ENCODE measurements at regions not wholly inside any gene's neighbourhood (a gene's known extent, or its start where the extent isn't known, plus 50 kb on each side); places are given as distances from the start of the nearest gene placed in this dataset.

- Histone ChIP-seq H3K36me3 (replicated peaks; ENCODE audit: insufficient read depth, low read length) (no peaks in the 10 kb centered on the region), H3K4me2 (ENCODE audit: low read depth, low read length) (no peak overlapping the region), H3K4me1 (ENCODE audit: low read length) (no peaks in the 10 kb centered on the region), H3K27ac (ENCODE audit: low read length) (no peak overlapping the region), H4K20me1 (ENCODE audit: insufficient read depth, low read length) (no peaks in the 10 kb centered on the region), H3K27me3 (replicated peaks; ENCODE audit: insufficient read depth, low read length) (no peaks in the 10 kb centered on the region), H3K9me3 (replicated peaks; ENCODE audit: insufficient read depth, low read length) (no peaks in the 10 kb centered on the region), H3F3A (ENCODE audit: insufficient read depth, low read length) (no peaks in the 10 kb centered on the region), H2AFZ (ENCODE audit: low read length) (no peak overlapping the region), H3K79me2 (ENCODE audit: low read length) (no peaks in the 10 kb centered on the region), H3K9me2 (replicated peaks; ENCODE audit: insufficient read depth, low read length) (no peaks in the 10 kb centered on the region), H3K4me3 (ENCODE audit: low read length) (no peak overlapping the region), H3K9ac (ENCODE audit: low read length) (no peak overlapping the region)
- DNase-seq, result no peak
- TF ChIP-seq CTCF (IDR thresholded peaks at IDR 0.05; ENCODE audit: low read length) (no peak), EZH2 (optimal IDR thresholded peaks at IDR 0.05; ENCODE audit: low read depth, low read length) (no peak), EZH2phosphoT487 (IDR thresholded peaks at IDR 0.05; ENCODE audit: low read length) (no peak)
These were observed 165.4 kb upstream of the WDR1 start for GRCh38 chr4:10281996-10282395.

- Histone ChIP-seq H3K27me3 (replicated peaks; ENCODE audit: insufficient read depth, low read length) (no peaks in the 10 kb centered on the region), H3K4me2 (ENCODE audit: low read depth, low read length) (no peak overlapping the region), H3K9ac (ENCODE audit: low read length) (no peak overlapping the region), H3K79me2 (ENCODE audit: low read length) (no peaks in the 10 kb centered on the region), H3F3A (ENCODE audit: insufficient read depth, low read length) (no peaks in the 10 kb centered on the region), H3K9me3 (replicated peaks; ENCODE audit: insufficient read depth, low read length) (no peaks in the 10 kb centered on the region), H3K27ac (ENCODE audit: low read length) (no peak overlapping the region), H3K4me3 (ENCODE audit: low read length) (no peak overlapping the region), H3K36me3 (replicated peaks; ENCODE audit: insufficient read depth, low read length) (no peaks in the 10 kb centered on the region), H3K4me1 (ENCODE audit: low read length) (no peaks in the 10 kb centered on the region), H2AFZ (ENCODE audit: low read length) (no peak overlapping the region), H3K9me2 (replicated peaks; ENCODE audit: insufficient read depth, low read length) (no peaks in the 10 kb centered on the region), H4K20me1 (ENCODE audit: insufficient read depth, low read length) (no peaks in the 10 kb centered on the region)
- TF ChIP-seq CTCF (IDR thresholded peaks at IDR 0.05; ENCODE audit: low read length) (no peak), EZH2phosphoT487 (IDR thresholded peaks at IDR 0.05; ENCODE audit: low read length) (no peak), EZH2 (optimal IDR thresholded peaks at IDR 0.05; ENCODE audit: low read depth, low read length) (no peak)
- DNase-seq, result no peak
These were observed 162.7 kb upstream of the WDR1 start for GRCh38 chr4:10279261-10279660.

DNA sequence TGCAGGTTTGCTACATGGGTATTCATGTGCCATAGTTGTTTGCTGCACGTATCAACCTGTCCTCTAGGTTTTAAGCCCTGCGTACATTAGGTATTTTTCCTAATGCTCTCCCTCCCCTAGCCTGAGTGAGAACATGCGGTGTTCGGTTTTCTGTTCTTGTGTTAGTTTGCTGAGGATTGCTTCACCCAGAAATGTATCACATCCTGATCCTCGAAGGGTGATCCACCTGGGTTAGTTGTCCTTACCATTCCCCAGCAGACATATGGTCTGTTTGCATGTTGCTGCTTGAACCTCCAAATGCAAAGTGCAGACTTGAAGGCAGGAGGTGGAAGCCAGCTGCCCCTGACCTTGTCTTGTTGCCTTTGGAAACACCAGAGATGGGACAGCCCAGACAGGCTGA, 161.5 kb upstream of the WDR1 start:
- Histone ChIP-seq H3K9me2 (replicated peaks; ENCODE audit: insufficient read depth, low read length) (no peaks in the 10 kb centered on the region), H3K27me3 (replicated peaks; ENCODE audit: insufficient read depth, low read length) (no peaks in the 10 kb centered on the region), H4K20me1 (ENCODE audit: insufficient read depth, low read length) (no peaks in the 10 kb centered on the region), H3K4me2 (ENCODE audit: low read depth, low read length) (no peak overlapping the region), H3K79me2 (ENCODE audit: low read length) (no peaks in the 10 kb centered on the region), H3K9ac (ENCODE audit: low read length) (no peak overlapping the region), H3K27ac (ENCODE audit: low read length) (no peak overlapping the region), H3K36me3 (replicated peaks; ENCODE audit: insufficient read depth, low read length) (no peaks in the 10 kb centered on the region), H2AFZ (ENCODE audit: low read length) (no peak overlapping the region), H3K9me3 (replicated peaks; ENCODE audit: insufficient read depth, low read length) (no peaks in the 10 kb centered on the region), H3K4me3 (ENCODE audit: low read length) (no peak overlapping the region), H3K4me1 (ENCODE audit: low read length) (no peaks in the 10 kb centered on the region), H3F3A (ENCODE audit: insufficient read depth, low read length) (no peaks in the 10 kb centered on the region)
- no peak for DNase-seq
- no peak for TF ChIP-seq EZH2 (optimal IDR thresholded peaks at IDR 0.05; ENCODE audit: low read depth, low read length)

GRCh38 chr4:10276152-10276551, 159.6 kb upstream of the WDR1 start:
- Histone ChIP-seq H3K4me2 (ENCODE audit: low read depth, low read length) (no peak overlapping the region), H3K9me2 (replicated peaks; ENCODE audit: insufficient read depth, low read length) (no peaks in the 10 kb centered on the region), H3K36me3 (replicated peaks; ENCODE audit: insufficient read depth, low read length) (no peaks in the 10 kb centered on the region), H3K79me2 (ENCODE audit: low read length) (no peaks in the 10 kb centered on the region), H3K9me3 (replicated peaks; ENCODE audit: insufficient read depth, low read length) (no peaks in the 10 kb centered on the region), H3K27ac (ENCODE audit: low read length) (no peak overlapping the region), H3K4me3 (ENCODE audit: low read length) (no peak overlapping the region), H3K27me3 (replicated peaks; ENCODE audit: insufficient read depth, low read length) (no peaks in the 10 kb centered on the region), H3F3A (ENCODE audit: insufficient read depth, low read length) (no peaks in the 10 kb centered on the region), H2AFZ (ENCODE audit: low read length) (no peak overlapping the region), H3K9ac (ENCODE audit: low read length) (no peak overlapping the region), H4K20me1 (ENCODE audit: insufficient read depth, low read length) (no peaks in the 10 kb centered on the region), H3K4me1 (ENCODE audit: low read length) (no peaks in the 10 kb centered on the region)
- TF ChIP-seq CTCF (IDR thresholded peaks at IDR 0.05; ENCODE audit: low read length) (no peak), EZH2 (optimal IDR thresholded peaks at IDR 0.05; ENCODE audit: low read depth, low read length) (no peak), EZH2phosphoT487 (IDR thresholded peaks at IDR 0.05; ENCODE audit: low read length) (no peak)
- DNase-seq, result no peak
